GM12872 (cell line): ENCODE measurements at regions not wholly inside any gene's neighbourhood (a gene's known extent, or its start where the extent isn't known, plus 50 kb on each side); places are given as distances from the start of the nearest gene placed in this dataset.

Experiments
- TF ChIP-seq, protein P1 (sequence below): IDR thresholded peaks from 3 replicates; pipeline ENCODE4 v1.5.1; 2011; ENCODE audit warnings: low read depth, mild to moderate bottlenecking, low read length, moderate library complexity; ENCODE audit not compliant: insufficient read depth

DNA sequence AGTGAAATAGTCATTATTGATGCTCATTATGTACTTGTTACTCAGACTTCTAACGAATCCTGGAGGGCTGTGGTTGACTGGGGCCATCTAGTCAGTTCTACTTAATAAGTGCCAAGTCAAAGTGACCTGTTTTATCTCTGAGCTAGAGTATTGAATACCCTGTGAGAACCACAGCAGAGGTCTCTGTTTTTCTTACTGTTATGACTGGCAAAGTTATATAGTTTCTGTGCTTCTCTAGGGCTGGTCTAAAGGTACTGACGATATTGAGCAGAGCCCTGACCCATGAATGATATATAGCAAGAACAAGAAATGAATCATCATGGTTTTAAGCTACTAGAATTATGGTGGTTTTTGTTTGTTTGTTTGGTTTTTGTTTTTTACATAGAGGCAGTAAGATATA is 555.8 kb downstream of the PLA2G4A start:
- TF ChIP-seq, protein P1, sequence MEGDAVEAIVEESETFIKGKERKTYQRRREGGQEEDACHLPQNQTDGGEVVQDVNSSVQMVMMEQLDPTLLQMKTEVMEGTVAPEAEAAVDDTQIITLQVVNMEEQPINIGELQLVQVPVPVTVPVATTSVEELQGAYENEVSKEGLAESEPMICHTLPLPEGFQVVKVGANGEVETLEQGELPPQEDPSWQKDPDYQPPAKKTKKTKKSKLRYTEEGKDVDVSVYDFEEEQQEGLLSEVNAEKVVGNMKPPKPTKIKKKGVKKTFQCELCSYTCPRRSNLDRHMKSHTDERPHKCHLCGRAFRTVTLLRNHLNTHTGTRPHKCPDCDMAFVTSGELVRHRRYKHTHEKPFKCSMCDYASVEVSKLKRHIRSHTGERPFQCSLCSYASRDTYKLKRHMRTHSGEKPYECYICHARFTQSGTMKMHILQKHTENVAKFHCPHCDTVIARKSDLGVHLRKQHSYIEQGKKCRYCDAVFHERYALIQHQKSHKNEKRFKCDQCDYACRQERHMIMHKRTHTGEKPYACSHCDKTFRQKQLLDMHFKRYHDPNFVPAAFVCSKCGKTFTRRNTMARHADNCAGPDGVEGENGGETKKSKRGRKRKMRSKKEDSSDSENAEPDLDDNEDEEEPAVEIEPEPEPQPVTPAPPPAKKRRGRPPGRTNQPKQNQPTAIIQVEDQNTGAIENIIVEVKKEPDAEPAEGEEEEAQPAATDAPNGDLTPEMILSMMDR: no peak

DNA sequence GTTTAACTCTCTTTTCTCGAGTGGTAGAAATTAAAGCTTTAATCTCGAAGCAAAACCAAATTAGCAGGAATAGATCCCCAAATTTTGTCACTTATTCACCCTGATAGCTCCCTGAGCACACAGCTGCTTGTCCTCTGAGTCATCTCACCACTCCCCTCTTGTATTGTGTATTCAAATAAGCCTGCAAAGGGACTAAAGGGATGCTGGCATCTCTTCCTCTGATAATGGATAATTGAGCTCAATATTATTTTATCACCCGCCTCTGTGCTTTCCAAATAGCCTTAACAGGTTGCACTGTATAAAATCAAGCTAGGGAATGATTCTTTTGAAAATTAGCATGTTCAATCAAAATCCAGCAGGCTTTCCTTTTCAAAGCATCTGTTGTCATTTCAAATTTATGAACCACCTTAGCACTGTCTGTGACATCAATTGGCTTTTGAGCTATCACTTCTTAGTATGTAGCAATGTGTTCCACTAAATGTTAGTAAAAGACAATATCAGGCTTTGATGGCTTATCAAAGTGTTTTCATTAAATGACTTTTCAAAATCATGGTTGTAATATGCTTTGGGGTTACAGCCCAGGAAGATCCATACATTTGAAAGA is 561.6 kb downstream of the PLA2G4A start:
- TF ChIP-seq, protein P1: no peak

DNA sequence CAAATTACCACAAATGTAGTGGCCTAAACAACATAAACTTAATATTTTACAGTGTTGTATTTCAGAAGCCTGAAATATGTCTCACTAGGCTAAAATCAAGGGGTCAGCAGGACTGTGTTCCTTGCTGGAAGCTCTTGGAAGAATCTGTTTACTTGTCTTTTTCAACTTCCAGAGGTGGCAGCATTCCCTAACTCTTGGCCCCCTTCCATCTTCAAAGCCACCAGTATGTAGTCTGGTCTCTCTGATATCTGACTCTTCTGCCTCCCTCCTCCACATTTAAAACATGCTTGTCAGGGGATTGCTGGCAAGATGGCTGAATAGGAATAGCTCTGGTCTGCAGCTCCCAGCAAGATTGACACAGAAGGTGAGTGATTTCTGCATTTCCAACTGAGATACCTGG is 567.5 kb downstream of the PLA2G4A start:
- TF ChIP-seq, protein P1: no peak

DNA sequence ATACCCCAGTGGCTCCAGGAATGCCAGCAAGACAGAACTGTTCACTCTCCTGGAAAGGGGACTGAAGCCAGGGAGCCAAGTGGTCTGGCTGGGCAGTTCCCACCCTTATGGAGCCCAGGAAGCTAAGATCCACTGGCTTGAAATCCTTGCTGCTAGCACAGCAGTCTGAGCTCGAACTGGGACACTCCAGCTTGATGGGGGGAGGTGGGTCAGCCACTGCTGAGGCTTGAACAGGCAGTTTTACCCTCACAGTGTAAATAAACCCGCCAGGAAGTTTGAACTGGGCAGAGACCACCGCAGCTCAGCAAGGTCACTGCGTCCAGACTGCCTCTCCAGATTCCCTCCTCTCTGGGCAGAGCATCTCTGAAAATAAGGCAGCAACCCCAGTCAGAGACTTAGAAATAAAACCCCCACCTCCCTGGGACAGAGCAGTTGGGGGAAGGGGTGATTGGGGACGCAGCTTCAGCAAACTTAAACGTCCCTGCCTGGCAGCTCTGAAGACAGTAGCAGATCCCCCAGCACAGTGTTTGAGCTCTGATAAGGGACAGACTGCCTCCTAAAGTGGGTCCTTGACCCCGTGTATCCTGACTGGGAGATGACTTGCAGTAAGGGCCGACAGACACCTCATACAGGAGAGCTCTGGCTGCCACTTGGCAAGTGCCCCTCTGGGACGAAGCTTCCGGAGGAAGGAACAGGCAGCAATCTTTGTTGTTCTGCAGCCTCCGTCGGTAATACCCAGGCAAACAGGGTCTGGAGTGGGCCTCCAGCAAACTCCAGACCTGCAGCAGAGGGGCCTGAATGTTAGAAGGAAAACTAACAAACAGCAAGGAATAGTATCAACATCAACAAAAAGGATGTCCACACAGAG is 568.4 kb downstream of the PLA2G4A start:
- TF ChIP-seq, protein P1: no peak

DNA sequence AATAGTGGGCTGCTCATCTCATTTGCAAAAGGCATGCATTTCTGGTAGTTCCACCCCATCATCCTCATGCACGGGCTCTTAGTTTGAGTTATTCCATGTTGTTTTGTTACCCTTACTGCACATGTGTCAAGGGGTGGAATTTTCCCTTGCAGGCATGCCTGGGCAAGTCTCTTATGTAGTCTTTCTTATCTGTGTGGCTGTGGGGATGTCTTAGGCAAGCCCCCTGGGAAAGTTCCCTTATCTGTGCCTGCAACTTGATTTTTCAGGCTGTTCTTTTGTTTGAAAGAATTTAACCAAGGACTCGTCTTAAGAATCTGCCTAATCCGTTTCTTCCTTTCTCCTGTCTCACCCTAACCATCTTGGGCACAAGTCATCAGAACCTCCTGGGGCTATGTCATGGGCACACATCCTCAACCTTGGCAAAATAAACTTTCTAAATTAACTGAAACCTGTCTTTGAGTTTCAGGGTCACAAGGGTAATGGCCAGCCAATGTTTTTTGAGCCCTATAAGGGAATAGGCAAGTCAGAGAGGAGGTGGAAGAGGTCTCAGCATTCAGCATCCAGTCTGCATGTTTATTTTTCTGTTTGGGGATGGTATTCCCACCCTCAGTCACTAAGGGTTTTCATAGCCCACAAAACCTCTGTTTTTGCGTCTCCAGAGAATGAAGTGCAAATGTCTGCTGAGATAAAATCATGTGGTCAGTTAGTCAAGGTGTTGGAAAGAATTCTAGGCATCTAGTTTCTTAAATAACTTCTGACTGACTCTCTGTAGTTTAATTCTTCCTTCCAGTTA is 579.7 kb downstream of the PLA2G4A start:
- TF ChIP-seq, protein P1: no peak

DNA sequence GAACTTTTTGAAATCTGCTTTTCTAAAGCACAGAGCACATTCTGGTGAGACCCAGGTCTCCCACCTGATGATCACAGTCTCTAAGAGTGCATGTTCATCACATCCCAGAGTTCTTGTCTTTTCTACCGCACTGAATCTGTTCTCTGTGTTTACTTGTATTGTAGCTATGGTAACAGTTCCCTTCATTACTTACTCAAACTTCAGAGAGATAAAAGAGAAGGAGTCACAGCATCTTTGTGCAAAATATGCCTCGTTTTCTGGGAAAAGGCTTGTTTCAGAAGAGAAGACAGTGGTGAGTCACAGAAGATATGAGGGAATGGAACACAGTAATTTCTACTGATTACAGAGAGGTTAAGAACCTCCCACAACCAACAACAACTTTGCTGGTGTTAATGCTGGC is 580.6 kb downstream of the PLA2G4A start:
- TF ChIP-seq, protein P1: no peak

DNA sequence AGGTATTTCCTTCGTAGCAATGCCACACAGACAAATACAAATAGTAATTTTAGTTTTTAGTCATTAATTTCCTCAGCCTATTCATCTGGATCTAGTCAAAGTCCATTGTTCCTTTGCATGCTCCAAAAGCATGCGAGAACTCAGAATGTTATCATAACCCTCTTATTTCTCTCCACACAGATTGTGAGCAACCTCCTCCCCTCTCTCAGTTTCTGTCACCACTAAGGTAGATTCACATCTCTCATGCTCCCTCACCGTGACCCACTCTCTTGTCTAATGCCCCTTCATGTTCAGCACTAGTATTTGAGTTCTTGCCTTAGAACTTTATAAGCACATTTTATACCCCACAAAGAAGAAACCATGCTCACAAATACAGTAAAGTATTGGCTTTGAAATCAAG is 582.4 kb downstream of the PLA2G4A start:
- TF ChIP-seq, protein P1: no peak
